HPDE6-E6E7 (cell line): ENCODE measurements at regions not wholly inside any gene's neighbourhood (a gene's known extent, or its start where the extent isn't known, plus 50 kb on each side); places are given as distances from the start of the nearest gene placed in this dataset.

Experiments
- DNase-seq: peaks from one replicate; pipeline ENCODE4 v3.0.0; 2011; ENCODE audit warnings: missing footprints; ENCODE audit errors: extremely low spot score

- DNase-seq: no peak
Measured at GRCh38 chr4:43778187-43778915, 670.3 kb downstream of the KCTD8 start.

GRCh38 chr4:43781125-43781524 is 667.5 kb downstream of the KCTD8 start:
- no peak for DNase-seq

- DNase-seq: no peak
Measured at GRCh38 chr4:43782391-43782790, 666.2 kb downstream of the KCTD8 start.

GRCh38 chr4:43816116-43816515 is 632.5 kb downstream of the KCTD8 start:
- no peak for DNase-seq

- DNase-seq: no peak
Measured at GRCh38 chr4:43822621-43823020, 626.0 kb downstream of the KCTD8 start.

GRCh38 chr4:43835869-43836268 is 612.7 kb downstream of the KCTD8 start:
- no peak for DNase-seq

- DNase-seq: peak; percentile 3
Measured at GRCh38 chr4:43837171-43837570, 611.4 kb downstream of the KCTD8 start.

- DNase-seq: no peak
Measured at GRCh38 chr4:43837604-43838003, 611.0 kb downstream of the KCTD8 start.

- DNase-seq: no peak
Measured at GRCh38 chr4:43842594-43842993, 606.0 kb downstream of the KCTD8 start.

- no peak for DNase-seq
Measured at GRCh38 chr4:43843501-43843900, 605.1 kb downstream of the KCTD8 start.

- DNase-seq: no peak
Measured at GRCh38 chr4:43846111-43846587, 602.5 kb downstream of the KCTD8 start.

- no peak for DNase-seq
Measured at GRCh38 chr4:43853565-43854264, 594.9 kb downstream of the KCTD8 start.

GRCh38 chr4:43855283-43855682 is 593.3 kb downstream of the KCTD8 start:
- DNase-seq: no peak

- no peak for DNase-seq
Measured at GRCh38 chr4:43864616-43865146, 583.9 kb downstream of the KCTD8 start.

GRCh38 chr4:43867908-43868307 is 580.7 kb downstream of the KCTD8 start:
- no peak for DNase-seq

GRCh38 chr4:43875655-43876054 is 573.0 kb downstream of the KCTD8 start:
- DNase-seq: no peak

GRCh38 chr4:43882470-43882869 is 566.1 kb downstream of the KCTD8 start:
- DNase-seq: no peak

- DNase-seq: no peak
Measured at GRCh38 chr4:43886196-43886595, 562.4 kb downstream of the KCTD8 start.

GRCh38 chr4:43898836-43899235 is 549.8 kb downstream of the KCTD8 start:
- DNase-seq: no peak

- no peak for DNase-seq
Measured at GRCh38 chr4:43903456-43903855, 545.2 kb downstream of the KCTD8 start.

GRCh38 chr4:43918377-43918776 is 530.2 kb downstream of the KCTD8 start:
- no peak for DNase-seq

GRCh38 chr4:43932448-43932847 is 516.2 kb downstream of the KCTD8 start:
- no peak for DNase-seq

- DNase-seq: no peak
Measured at GRCh38 chr4:43943998-43944397, 504.6 kb downstream of the KCTD8 start.
